HFFc6 (cell line): ENCODE measurements at regions not wholly inside any gene's neighbourhood (a gene's known extent, or its start where the extent isn't known, plus 50 kb on each side); places are given as distances from the start of the nearest gene placed in this dataset.

Experiments
- DNase-seq: peaks from one replicate; pipeline ENCODE4 v3.0.0-alpha.2; 2018
- H3K27ac Mint-ChIP-seq: 2 replicates; pipeline ENCODE4 v1.8.0; 2020; ENCODE audit warnings: mild to moderate bottlenecking, mixed read lengths
- H3K27me3 Mint-ChIP-seq: 2 replicates; pipeline ENCODE4 v1.8.0; 2021; ENCODE audit warnings: mild to moderate bottlenecking, moderate library complexity, mixed read lengths; ENCODE audit not compliant: insufficient read depth
- H3K36me3 Mint-ChIP-seq: 2 replicates; pipeline ENCODE4 v1.8.0; 2021; ENCODE audit warnings: low read depth, mixed read lengths
- H3K4me1 Mint-ChIP-seq: 2 replicates; pipeline ENCODE4 v1.8.0; 2020; ENCODE audit warnings: low read depth, mixed read lengths
- H3K4me3 Mint-ChIP-seq: 2 replicates; pipeline ENCODE4 v1.8.0; 2020; ENCODE audit warnings: mild to moderate bottlenecking, moderate library complexity, mixed read lengths
- H3K9me3 Mint-ChIP-seq: 2 replicates; pipeline ENCODE4 v1.8.0; 2020; ENCODE audit warnings: mild to moderate bottlenecking, mixed read lengths
- CTCF ChIP-seq: fragments of 200-600 bp; sonication (generic); IDR thresholded peaks from 2 replicates; pipeline ENCODE4 v1.5.0; 2021; ENCODE audit warnings: antibody characterized with exemption, mild to moderate bottlenecking

DNA sequence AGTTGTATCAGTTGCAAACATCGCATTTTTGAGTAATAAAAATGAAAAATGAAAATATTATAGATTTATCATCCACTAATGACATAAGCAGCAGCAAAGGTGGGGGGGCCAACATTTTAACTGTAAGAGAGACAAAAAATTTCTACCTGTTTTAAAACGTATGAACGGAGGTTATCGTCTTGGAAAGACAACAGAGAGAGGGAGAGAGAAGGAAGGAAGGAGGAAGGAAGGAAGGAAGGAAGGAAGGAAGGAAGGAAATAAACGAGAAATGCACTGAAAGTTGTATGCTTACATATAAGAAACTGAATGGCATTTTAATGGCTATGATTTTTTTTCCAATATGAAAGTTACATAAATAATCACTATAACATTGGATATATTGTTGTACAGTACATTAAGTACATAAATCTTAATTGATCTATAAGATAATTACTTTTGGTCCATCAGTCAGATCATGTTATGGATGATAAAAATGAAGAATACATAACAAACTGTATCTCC, 862.8 kb upstream of the SLITRK1 start:
- TF ChIP-seq CTCF, result no peak
- H3K4me3 Mint-ChIP-seq, result no peak overlapping the region
- peaks cover 1% of the 10 kb centered on the region; the same call in 1 of the 2 replicates for H3K27me3 Mint-ChIP-seq
- no peaks in the 10 kb centered on the region; the same call in 1 of the 2 replicates for H3K36me3 Mint-ChIP-seq
- DNase-seq, result no peak
- peaks cover 25% of the 10 kb centered on the region for H3K4me1 Mint-ChIP-seq
- no peak overlapping the region for H3K27ac Mint-ChIP-seq
- no peaks in the 10 kb centered on the region for H3K9me3 Mint-ChIP-seq

GRCh38 chr13:84744203-84744602, 861.9 kb upstream of the SLITRK1 start:
- H3K4me3 Mint-ChIP-seq, result no peak overlapping the region
- DNase-seq, result no peak
- no peaks in the 10 kb centered on the region for H3K9me3 Mint-ChIP-seq
- peaks cover 1% of the 10 kb centered on the region; the same call in 1 of the 2 replicates for H3K27me3 Mint-ChIP-seq
- peaks cover 25% of the 10 kb centered on the region for H3K4me1 Mint-ChIP-seq
- TF ChIP-seq CTCF, result no peak
- no peaks in the 10 kb centered on the region; the same call in 1 of the 2 replicates for H3K36me3 Mint-ChIP-seq
- H3K27ac Mint-ChIP-seq, result no peak overlapping the region

GRCh38 chr13:84741253-84741652, 859.0 kb upstream of the SLITRK1 start:
- Mint-ChIP-seq H3K27ac (no peak overlapping the region), H3K9me3 (no peaks in the 10 kb centered on the region), H3K36me3 (peaks cover 6% of the 10 kb centered on the region; the same call in 1 of the 2 replicates), H3K27me3 (peaks cover 1% of the 10 kb centered on the region; the same call in 1 of the 2 replicates), H3K4me1 (peaks cover 25% of the 10 kb centered on the region), H3K4me3 (no peak overlapping the region)
- DNase-seq, result no peak
- TF ChIP-seq CTCF, result no peak

DNA sequence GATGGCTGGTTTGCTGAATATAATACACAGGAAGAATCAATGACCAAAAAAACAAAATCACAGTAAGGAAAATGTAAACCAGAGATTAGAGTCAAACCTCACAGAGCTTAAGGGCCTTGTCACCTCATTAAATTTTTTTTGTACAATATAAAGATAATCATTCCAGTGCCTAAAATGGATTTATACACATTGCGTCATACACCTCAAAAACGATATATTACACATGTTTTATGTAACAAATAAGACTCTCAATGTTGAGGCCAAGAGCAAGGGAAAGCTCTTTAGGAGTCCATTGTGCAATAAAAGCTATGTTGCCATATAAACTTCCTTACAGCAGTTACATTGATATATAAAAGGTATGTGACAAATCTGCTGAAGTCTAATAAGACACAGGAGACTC, 856.7 kb upstream of the SLITRK1 start:
- H3K4me1 Mint-ChIP-seq, result peaks cover 42% of the 10 kb centered on the region
- no peak for TF ChIP-seq CTCF
- peaks cover 6% of the 10 kb centered on the region; the same call in 1 of the 2 replicates for H3K36me3 Mint-ChIP-seq
- no peaks in the 10 kb centered on the region; the same call in 1 of the 2 replicates for H3K27me3 Mint-ChIP-seq
- H3K27ac Mint-ChIP-seq, result no peak overlapping the region
- no peak overlapping the region for H3K4me3 Mint-ChIP-seq
- H3K9me3 Mint-ChIP-seq, result no peaks in the 10 kb centered on the region
- DNase-seq, result no peak

- Mint-ChIP-seq H3K36me3 (peaks cover 6% of the 10 kb centered on the region; the same call in 1 of the 2 replicates), H3K4me3 (no peak overlapping the region), H3K27ac (no peak overlapping the region), H3K27me3 (no peaks in the 10 kb centered on the region; the same call in 1 of the 2 replicates), H3K4me1 (peaks cover 44% of the 10 kb centered on the region), H3K9me3 (no peaks in the 10 kb centered on the region)
- DNase-seq, result no peak
- TF ChIP-seq CTCF, result no peak
Measured at GRCh38 chr13:84737661-84738060, 855.4 kb upstream of the SLITRK1 start.
